Stimulated activated CD4-positive, alpha-beta T cell treated with anti-CD3 and anti-CD28 coated beads, Interleukin-2, amount 100 ng/mL, for 24 hours (primary cell): ENCODE measurements at regions not wholly inside any gene's neighbourhood (a gene's known extent, or its start where the extent isn't known, plus 50 kb on each side); places are given as distances from the start of the nearest gene placed in this dataset.
"Not testable (repeated sequence)": the region's sequence is repeated elsewhere in the genome, so short reads cannot be mapped to it uniquely, and the experiment has no call there.

Source experiments
- DNase-seq, 2 donors: peaks; one replicate each; pipeline ENCODE4 v3.0.0-alpha.2; 2020

- DNase-seq, result no peak
Measured at GRCh38 chr9:119903851-119904250, 534.6 kb upstream of the BRINP1 start.

GRCh38 chr9:119902611-119903010, 533.4 kb upstream of the BRINP1 start:
- DNase-seq, result no peak

DNA sequence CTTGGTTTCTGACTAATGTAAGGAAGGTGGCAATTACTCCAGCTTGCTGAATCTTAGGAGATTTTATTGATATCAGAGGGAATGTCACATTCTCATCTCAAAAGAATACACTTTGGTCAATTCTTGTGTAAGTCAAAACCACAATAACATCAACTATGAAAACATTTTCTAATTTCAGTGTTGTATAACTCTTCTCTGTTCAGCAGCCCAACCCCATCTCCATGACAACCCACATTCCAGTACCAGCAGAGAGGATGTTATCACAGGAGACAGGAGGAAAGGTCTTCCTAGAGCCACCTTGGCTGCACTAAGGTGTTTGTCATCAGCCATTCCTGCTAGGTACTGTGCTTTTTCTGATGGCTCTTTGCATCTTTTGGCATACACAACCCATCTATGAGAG, 529.1 kb upstream of the BRINP1 start:
- DNase-seq, result no peak

GRCh38 chr9:119884438-119884837, 515.2 kb upstream of the BRINP1 start:
- no peak for DNase-seq

- DNase-seq, result no peak
Measured at GRCh38 chr9:119881898-119882297, 512.7 kb upstream of the BRINP1 start.

DNA sequence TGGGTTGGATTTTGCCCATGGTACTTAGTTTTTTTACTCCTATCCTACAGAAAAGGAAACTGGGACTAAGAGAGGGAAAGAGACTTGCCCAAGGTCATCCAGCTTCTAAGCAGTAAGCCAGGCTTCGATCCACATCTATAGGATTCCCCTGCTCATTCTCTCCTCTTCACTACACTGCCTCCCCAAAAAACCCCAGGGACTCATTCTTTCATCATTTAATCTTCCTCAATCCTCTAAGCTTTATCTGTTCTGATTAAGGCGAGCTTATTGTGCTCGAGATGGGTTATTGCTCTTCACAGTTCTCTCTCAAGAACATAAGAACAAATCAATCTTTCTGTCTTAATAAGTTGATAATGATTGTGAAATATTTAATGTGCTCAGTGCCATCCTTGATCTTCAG, 511.1 kb upstream of the BRINP1 start:
- DNase-seq, result no peak

GRCh38 chr9:119877306-119877705, 508.1 kb upstream of the BRINP1 start:
- DNase-seq, result no peak

DNA sequence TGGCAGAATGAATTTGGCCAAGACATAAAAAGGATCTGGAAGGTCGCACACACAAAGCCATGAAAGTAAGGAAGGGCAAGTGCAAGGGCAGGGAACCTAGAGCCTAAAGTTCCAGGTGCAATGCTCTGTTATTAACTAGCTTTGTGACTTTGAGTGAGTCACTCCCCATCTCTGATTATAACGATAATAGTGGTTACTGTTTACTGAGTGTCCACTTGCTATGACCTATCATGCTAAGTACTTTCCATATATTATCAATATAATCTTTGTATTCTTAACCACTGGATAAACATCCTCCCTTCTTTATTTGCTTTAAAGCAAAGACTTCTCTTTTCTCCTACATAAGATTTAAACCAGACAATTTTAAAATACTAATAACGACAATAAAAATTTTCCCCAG, 504.6 kb upstream of the BRINP1 start:
- no peak for DNase-seq

GRCh38 chr9:119870251-119870650, 501.0 kb upstream of the BRINP1 start:
- not testable (repeated sequence) for DNase-seq

DNA sequence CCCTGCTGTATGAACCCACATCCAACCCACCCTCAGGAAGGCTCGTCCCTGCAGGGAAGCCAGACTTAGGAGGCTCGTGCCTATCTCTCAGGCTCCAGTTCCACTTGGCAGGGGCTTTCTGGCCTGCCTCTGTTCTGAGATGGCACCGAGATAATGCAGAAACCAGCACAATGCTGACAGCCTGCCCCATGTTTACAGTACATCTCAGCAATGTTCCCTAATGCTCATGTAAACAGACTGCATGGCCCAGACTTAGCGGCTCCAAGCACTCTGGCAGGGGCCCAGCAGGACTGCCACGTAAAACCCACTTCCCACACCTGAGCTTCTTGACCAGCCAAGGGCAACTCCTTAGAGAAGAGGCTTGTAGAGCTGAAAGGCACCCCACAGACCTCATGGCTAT, 499.5 kb upstream of the BRINP1 start:
- no peak for DNase-seq

DNA sequence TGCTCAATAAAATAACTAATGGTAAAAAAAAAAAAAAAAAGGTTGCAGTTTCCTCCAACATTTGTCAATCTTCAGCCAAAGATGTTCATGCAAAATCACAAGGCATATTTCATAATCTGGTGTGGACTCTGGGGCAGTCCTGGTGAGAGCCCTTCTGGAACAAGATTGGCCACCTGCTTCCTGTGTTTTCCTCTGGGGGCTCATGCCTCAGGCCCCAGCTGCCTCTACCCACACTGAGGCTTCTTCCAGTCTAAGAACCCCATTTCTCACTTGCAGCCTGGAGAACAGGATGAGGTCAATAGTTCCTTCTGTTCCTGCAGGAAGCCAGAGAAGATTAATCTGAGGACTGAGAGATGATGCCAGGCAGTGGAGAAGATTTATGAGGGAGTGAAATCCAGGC, 492.6 kb upstream of the BRINP1 start:
- DNase-seq, result no peak

DNA sequence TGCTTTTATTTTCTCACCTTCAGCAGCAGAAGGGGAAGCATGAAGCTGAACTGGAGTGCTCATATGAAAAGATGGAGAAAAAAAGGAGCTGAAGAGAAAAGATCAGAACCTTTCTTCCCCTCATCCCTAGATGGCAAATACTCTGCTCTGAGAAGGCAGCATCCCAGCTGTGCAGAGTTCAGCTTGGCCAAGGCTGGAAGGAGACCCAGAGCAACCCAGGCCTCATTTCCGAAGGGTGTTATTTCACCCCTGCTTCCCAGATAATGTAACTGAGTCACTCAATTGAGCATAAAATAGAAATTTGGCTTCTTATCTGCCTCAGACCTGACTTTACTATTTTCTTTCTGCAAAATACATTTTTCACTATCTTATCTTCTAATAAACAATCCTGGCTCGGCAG, 489.9 kb upstream of the BRINP1 start:
- no peak for DNase-seq

- DNase-seq, result no peak
Measured at GRCh38 chr9:119853126-119853525, 483.9 kb upstream of the BRINP1 start.

GRCh38 chr9:119852390-119852789, 483.2 kb upstream of the BRINP1 start:
- no peak for DNase-seq

DNA sequence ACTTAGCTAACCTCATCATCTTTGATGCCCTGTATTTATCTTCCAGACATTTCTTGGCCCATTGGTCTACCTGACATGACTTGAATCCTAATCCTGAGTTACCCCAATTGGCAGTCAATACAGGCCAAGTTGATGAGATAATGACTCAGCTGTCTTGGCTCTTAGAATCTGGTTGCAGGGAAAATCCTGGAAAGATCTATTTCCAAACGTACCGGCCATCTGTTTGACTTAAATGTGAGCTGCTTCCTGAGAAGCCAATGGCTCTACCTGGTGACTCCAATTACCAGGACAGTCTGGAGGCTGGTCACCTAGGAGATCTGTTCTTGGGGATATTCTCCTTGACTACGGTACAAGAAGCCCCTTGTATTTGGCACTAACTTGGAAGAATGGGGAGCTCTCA, 475.2 kb upstream of the BRINP1 start:
- no peak for DNase-seq

- no peak for DNase-seq
Measured at GRCh38 chr9:119841016-119841415, 471.8 kb upstream of the BRINP1 start.

DNA sequence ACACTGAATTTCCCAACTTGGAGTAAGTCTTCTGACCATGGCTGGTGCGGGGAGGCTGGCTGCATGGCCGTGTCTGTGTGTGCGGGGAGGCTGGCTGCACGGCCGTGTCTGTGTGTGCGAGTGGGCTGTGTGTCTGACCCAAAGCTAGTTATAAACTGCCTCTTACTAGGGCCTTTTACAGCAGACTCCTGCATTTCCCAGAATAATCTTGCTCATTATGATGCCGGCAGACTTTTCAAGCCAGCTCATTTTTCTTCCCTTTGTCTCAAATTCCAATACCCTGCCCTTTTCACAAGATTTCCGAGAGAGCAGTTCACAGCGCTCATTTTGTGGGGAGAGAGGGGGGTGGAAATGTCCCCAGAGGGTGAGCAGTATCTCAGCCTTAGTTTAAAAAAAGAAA, 470.7 kb upstream of the BRINP1 start:
- no peak for DNase-seq

DNA sequence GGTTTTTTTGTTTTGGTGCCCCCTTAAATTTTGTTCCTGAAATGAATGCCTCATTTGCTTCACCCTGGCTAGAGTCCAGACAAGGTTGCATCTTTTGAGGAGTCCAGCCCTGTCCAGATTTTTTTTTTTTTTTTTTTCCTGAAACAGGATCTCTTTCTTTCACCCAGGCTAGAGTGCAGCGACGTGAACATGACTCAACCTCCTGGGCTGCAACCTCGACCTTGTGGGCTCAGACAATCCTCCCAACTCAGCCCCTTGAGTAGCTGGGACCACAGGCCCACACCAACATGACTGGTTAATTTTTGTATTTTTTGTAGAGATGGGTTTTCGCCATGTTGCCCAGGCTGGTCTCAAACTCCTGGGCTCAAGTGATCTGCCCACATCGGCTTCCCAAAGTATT, 469.0 kb upstream of the BRINP1 start:
- DNase-seq, result no peak

DNA sequence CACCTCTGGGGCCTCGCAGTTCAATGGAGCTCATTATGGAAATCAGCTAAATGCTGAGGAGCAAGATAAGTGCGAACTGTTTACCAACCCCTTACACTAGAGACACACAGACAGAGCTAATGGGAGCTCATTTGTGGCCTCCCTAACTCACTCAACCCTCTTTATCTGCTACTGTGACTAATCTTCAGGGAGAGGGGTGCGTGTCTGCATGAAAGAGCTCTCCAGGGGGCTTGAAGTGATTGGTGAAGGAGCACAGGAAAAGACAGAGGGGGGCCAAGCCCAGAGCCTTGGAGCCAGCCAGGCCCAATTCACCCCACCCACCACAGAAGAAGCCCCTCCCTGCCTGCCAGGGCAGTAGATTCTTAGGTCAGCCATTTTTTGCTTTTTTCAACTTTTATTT, 466.8 kb upstream of the BRINP1 start:
- DNase-seq, result no peak

DNA sequence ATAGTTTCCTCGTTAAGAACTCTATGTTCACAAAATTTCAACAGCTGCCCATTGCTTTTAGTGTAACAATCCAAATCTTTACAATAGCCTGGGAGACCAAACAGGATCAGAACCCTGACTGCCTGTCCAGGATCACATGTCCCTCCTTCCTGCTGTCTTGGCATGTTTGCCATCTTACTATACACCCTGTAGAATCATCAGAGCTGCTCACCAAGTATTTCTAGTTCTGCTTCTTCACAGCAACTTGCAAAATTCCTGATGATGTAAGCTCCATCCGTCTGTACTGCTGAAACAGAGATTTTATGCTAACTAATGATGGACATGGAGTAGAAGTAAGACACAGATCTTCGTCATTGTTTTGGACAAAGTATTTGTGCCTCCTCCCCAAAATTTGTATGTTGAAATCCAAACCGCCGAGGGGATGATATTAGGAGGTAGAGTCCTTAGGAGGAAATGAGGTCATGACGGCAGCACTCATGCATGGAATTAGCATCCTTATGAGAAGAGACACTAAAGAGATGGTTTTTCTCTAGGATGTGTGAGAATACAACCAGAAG, 464.9 kb upstream of the BRINP1 start:
- DNase-seq, result no peak

- DNase-seq, result no peak
Measured at GRCh38 chr9:119831309-119831708, 462.1 kb upstream of the BRINP1 start.

GRCh38 chr9:119829748-119830147, 460.5 kb upstream of the BRINP1 start:
- no peak for DNase-seq

DNA sequence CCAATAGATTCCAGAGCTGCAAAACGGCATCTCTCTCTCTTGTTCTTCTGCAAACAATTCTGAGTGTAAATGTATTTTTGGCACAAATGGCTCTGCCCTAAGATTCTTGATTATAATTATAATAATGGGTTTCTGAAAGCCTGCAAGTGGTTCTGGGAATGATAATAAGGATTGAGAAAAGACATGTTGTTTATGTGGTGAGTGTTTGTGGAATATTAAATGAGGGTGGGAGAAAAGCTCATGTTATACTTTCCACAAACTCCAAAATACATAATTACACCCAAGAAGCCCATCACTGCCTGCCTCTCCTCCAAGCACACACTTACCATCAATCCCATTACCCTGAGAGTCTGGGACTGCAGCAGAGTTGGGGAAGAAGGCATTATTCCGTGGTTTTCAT, 460.0 kb upstream of the BRINP1 start:
- no peak for DNase-seq

DNA sequence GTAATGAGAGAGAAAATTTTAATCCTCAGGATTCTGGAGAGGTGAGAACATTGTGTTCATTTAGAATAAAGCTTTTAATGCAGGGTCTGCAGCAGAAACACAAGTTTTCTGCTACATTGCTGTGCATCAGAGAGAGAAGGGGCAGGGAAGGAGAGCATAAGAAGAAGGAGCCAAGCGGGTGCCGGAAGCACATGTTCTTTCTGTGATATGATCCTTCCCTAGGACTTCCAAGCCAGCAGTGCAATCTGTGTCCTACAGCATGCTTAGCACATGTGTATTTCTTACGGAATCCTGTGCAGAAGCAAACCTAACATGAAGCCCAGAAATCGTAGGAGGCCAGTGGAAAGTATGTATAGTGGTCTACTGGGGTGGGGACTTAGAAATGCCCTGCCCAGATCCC, 458.3 kb upstream of the BRINP1 start:
- no peak for DNase-seq

DNA sequence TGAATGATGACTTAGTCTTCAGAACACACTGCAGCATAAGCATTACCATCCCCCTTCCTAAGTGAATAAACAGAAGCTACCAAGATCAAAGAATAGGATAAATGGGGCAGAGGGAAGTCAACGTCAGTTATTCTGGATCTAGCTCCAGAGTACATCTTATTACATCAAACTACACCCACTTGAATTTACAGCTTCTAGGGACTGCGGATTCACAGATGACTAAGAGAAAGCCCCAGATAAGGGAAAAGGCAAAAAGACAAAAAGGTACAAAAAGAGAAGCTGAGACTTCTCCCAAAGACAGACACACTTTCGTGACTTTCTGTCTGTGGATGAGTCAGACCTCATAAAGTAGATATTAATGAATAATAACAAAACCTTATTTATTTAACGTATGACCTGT, 457.9 kb upstream of the BRINP1 start:
- DNase-seq, result no peak
